ENCODE measurements at regions not wholly inside any gene's neighbourhood (a gene's known extent, or its start where the extent isn't known, plus 50 kb on each side); places are given as distances from the start of the nearest gene placed in this dataset.

- TF ChIP-seq, protein P1, sequence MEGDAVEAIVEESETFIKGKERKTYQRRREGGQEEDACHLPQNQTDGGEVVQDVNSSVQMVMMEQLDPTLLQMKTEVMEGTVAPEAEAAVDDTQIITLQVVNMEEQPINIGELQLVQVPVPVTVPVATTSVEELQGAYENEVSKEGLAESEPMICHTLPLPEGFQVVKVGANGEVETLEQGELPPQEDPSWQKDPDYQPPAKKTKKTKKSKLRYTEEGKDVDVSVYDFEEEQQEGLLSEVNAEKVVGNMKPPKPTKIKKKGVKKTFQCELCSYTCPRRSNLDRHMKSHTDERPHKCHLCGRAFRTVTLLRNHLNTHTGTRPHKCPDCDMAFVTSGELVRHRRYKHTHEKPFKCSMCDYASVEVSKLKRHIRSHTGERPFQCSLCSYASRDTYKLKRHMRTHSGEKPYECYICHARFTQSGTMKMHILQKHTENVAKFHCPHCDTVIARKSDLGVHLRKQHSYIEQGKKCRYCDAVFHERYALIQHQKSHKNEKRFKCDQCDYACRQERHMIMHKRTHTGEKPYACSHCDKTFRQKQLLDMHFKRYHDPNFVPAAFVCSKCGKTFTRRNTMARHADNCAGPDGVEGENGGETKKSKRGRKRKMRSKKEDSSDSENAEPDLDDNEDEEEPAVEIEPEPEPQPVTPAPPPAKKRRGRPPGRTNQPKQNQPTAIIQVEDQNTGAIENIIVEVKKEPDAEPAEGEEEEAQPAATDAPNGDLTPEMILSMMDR (IDR thresholded peaks at IDR 0.05) = no peak
- TF ChIP-seq POLR2A (IDR thresholded peaks at IDR 0.05) = no peak
Measured at GRCh38 chr15:85276921-85277320, 103.5 kb upstream of the AKAP13 start.
